Naive thymus-derived CD4-positive, alpha-beta T cell (primary cell): ENCODE measurements at regions not wholly inside any gene's neighbourhood (a gene's known extent, or its start where the extent isn't known, plus 50 kb on each side); places are given as distances from the start of the nearest gene placed in this dataset.

Experiments
- ATAC-seq: fragments of 150-1000 bp; cut with Tn5 transposase; 2 replicates; pipeline ENCODE4 v1.10.0; 2021; ENCODE audit warnings: mild to moderate bottlenecking, moderate library complexity
- CTCF ChIA-PET: fragments of 350-600 bp; sonication (Branson Sonifier 250); formaldehyde crosslinking; loops from one replicate; lab custom pipeline; 2021; ENCODE audit warnings: antibody characterized with exemption; lab: Charles Lee
- POLR2A ChIA-PET: fragments of 350-600 bp; sonication (Branson Sonifier 250); formaldehyde crosslinking; loops from one replicate; lab custom pipeline; 2021; ENCODE audit warnings: antibody characterized with exemption, inconsistent platforms; lab: Charles Lee
- DNase-seq, 9 donors: peaks; one replicate each; pipeline versions ENCODE4 v3.0.0 to v3.0.0-alpha.2; 2020 to 2022; ENCODE audit warnings: mixed read lengths in 1 of 9
- H3K27ac ChIP-seq: one replicate; pipeline ENCODE4 v1.7.0; 2013; ENCODE audit warnings: mild to moderate bottlenecking, low read depth, low read length, moderate library complexity
- H3K27me3 ChIP-seq, 2 donors: one replicate each; pipeline ENCODE4 v1.7.0; 2013; ENCODE audit warnings: low read length in 2 of 2, mild to moderate bottlenecking in 2 of 2, moderate library complexity in 2 of 2; ENCODE audit not compliant: control insufficient read depth in 2 of 2, insufficient read depth in 2 of 2
- H3K36me3 ChIP-seq, 3 experiments: 1 replicate in 2 of 3; 2 replicates in 1 of 3; pipeline ENCODE4 v1.7.0; 2013; ENCODE audit warnings: low read length in 3 of 3, mild to moderate bottlenecking in 3 of 3, moderate library complexity in 1 of 3; ENCODE audit not compliant: insufficient read depth in 3 of 3, control insufficient read depth in 2 of 3
- H3K4me1 ChIP-seq, 2 donors: one replicate each; pipeline ENCODE4 v1.7.0; 2013; ENCODE audit warnings: low read length in 2 of 2, mild to moderate bottlenecking in 2 of 2, moderate library complexity in 1 of 2; ENCODE audit not compliant: control insufficient read depth in 2 of 2, insufficient read depth in 2 of 2
- H3K4me3 ChIP-seq: 2 replicates; pipeline ENCODE4 v1.7.0; 2013; ENCODE audit warnings: mild to moderate bottlenecking, low read length
- H3K9me3 ChIP-seq, 3 experiments: 1 replicate in 2 of 3; 2 replicates in 1 of 3; pipeline ENCODE4 v1.7.0; 2013; ENCODE audit warnings: low read length in 3 of 3; ENCODE audit not compliant: control insufficient read depth in 2 of 3
- H3K27ac Mint-ChIP-seq, 9 donors: one replicate each; pipeline ENCODE4 v1.8.0; 2020 to 2022; ENCODE audit warnings: mixed read lengths in 9 of 9, mild to moderate bottlenecking in 8 of 9, moderate library complexity in 5 of 9, inconsistent platforms in 2 of 9
- H3K27me3 Mint-ChIP-seq, 5 donors: one replicate each; pipeline ENCODE4 v1.8.0; 2021 to 2022; ENCODE audit warnings: mixed read lengths in 5 of 5, mild to moderate bottlenecking in 1 of 5
- H3K36me3 Mint-ChIP-seq, 5 donors: one replicate each; pipeline ENCODE4 v1.8.0; 2020 to 2022; ENCODE audit warnings: mixed read lengths in 5 of 5, mild to moderate bottlenecking in 3 of 5, inconsistent platforms in 1 of 5
- H3K4me1 Mint-ChIP-seq, 7 donors: one replicate each; pipeline ENCODE4 v1.8.0; 2020 to 2022; ENCODE audit warnings: mixed read lengths in 7 of 7, mild to moderate bottlenecking in 3 of 7, inconsistent platforms in 1 of 7
- H3K4me3 Mint-ChIP-seq, 10 donors: one replicate each; pipeline ENCODE4 v1.8.0; 2020 to 2022; ENCODE audit warnings: mild to moderate bottlenecking in 10 of 10, mixed read lengths in 10 of 10, moderate library complexity in 6 of 10, inconsistent platforms in 2 of 10
- H3K9me3 Mint-ChIP-seq, 11 donors: one replicate each; pipeline ENCODE4 v1.8.0; 2020 to 2022; ENCODE audit warnings: mixed read lengths in 11 of 11, mild to moderate bottlenecking in 4 of 11, inconsistent platforms in 1 of 11, moderate library complexity in 1 of 11
- intact Hi-C, 2 donors: fragments of 100-400 bp; cut with micrococcal nuclease; formaldehyde crosslinking; loops; one replicate each; pipeline ENCODE4 v1.15.1; 2023

DNA sequence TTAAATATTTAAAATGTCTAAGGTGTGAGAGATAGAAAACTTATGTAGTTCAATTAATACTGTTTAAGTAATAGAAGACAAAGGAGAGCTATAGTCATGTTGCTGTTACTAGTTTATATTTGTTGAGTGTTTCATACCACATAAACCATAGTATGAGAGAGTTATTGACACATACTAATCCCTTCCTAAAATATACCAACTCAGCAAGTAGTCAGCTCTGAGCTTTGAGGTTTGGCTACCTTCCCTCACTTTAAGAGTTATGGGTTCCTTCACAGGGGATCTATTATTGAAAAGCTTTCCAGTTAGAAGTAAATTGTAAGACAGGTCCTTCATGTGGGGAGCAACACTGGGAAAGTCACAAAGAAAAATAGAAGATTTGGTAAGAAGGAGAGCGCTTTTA lies 701.6 kb upstream of the ZEB2 start:
- Mint-ChIP-seq H3K27ac (no peak overlapping the region), H3K27me3 (peaks cover 0 to 8% (median 0%) of the 10 kb centered on the region in 5 donors), H3K4me3 (no peak overlapping the region), H3K4me1 (no peaks in the 10 kb centered on the region), H3K9me3 (peaks cover 0 to 11% (median 0%) of the 10 kb centered on the region in 11 donors), H3K36me3 (no peaks in the 10 kb centered on the region)
- CTCF ChIA-PET: no interaction called here
- H3K4me3 ChIP-seq: no peak overlapping the region
- DNase-seq (no peak), ATAC-seq (no peak)
- H3K27ac ChIP-seq: no peak overlapping the region
- no peaks in the 10 kb centered on the region for H3K9me3 ChIP-seq
- no peaks in the 10 kb centered on the region for H3K27me3 ChIP-seq
- intact Hi-C loops: no loop called here
- POLR2A ChIA-PET: no interaction called here
- H3K36me3 ChIP-seq: no peaks in the 10 kb centered on the region
- no peaks in the 10 kb centered on the region for H3K4me1 ChIP-seq

DNA sequence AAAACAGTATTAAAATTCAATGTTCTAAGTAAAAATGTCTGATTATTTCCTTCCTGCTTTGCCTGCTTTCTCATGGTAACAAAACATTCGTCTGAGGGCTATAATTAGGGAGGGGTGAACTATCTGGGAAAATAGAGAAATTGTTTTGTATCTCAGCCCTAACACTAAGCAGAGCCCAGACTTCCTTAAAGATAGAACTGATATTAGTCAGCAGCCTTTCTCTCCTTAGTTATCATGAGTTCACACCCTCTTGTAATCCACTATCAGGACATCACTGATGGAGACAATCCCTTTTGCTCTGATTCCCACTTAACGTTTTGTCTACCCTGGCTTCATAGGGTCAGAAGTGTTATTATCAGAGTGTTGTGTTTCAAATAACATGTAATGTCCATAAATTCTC lies 701.1 kb upstream of the ZEB2 start:
- Mint-ChIP-seq H3K9me3 (peaks cover 0 to 11% (median 0%) of the 10 kb centered on the region in 11 donors), H3K4me1 (no peaks in the 10 kb centered on the region), H3K27ac (no peak overlapping the region), H3K4me3 (no peak overlapping the region), H3K36me3 (no peaks in the 10 kb centered on the region), H3K27me3 (peaks cover 0 to 8% (median 0%) of the 10 kb centered on the region in 5 donors)
- CTCF ChIA-PET: no interaction called here
- Histone ChIP-seq H3K4me3 (no peak overlapping the region), H3K27ac (no peak overlapping the region), H3K27me3 (no peaks in the 10 kb centered on the region), H3K4me1 (no peaks in the 10 kb centered on the region), H3K9me3 (no peaks in the 10 kb centered on the region), H3K36me3 (no peaks in the 10 kb centered on the region)
- ATAC-seq: no peak
- intact Hi-C loops: no loop called here
- no peak for DNase-seq
- POLR2A ChIA-PET: no interaction called here

DNA sequence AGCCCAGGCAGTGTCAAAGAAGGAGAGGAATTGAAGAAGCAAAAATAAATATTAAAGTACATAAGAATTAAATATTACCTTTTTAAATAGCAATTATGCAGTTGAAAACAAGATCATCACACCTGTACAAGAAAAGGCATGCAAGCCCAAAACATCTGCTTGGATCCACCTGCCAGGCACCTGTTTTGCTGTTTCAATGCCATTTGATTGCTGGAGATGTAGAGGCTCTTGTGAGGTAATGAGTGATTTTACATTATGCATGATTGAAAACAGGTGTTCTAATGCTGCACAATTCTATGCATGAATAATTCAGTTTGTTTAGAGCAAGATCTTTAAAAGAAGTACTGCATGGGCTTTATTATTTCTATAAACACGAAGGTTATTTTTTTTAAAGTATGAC lies 700.6 kb upstream of the ZEB2 start:
- no peaks in the 10 kb centered on the region for H3K27me3 ChIP-seq
- Mint-ChIP-seq H3K27me3 (peaks cover 0 to 8% (median 0%) of the 10 kb centered on the region in 5 donors), H3K27ac (no peak overlapping the region), H3K9me3 (peaks cover 0 to 11% (median 0%) of the 10 kb centered on the region in 11 donors), H3K4me3 (no peak overlapping the region), H3K4me1 (no peaks in the 10 kb centered on the region), H3K36me3 (no peaks in the 10 kb centered on the region)
- POLR2A ChIA-PET: no interaction called here
- no peak overlapping the region for H3K27ac ChIP-seq
- intact Hi-C loops: no loop called here
- no peak overlapping the region for H3K4me3 ChIP-seq
- CTCF ChIA-PET: no interaction called here
- ATAC-seq: no peak
- DNase-seq: no peak
- H3K4me1 ChIP-seq: no peaks in the 10 kb centered on the region
- H3K9me3 ChIP-seq: no peaks in the 10 kb centered on the region
- no peaks in the 10 kb centered on the region for H3K36me3 ChIP-seq

DNA sequence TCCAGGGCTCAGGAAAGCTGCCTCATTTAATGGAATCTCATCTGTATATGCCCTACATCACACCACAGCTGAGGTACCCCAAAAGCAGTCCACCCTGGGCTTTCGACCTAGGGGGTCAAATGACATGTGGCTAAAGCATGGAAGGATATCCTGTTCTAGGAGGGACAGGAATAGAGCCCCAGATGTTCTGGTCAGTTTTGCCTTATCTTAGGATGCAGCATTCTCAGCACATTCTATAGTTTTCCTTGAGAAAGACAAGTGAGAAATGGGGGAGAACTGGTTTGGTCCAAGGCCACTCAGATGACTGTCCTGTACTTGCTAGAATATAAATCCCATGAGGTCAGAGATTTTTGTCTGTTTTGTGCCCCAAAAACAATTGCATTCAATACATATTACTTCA lies 688.0 kb upstream of the ZEB2 start:
- H3K36me3 ChIP-seq: no peaks in the 10 kb centered on the region
- ChIA-PET POLR2A (no interaction called here), CTCF (no interaction called here)
- Mint-ChIP-seq H3K4me3 (no peak overlapping the region), H3K4me1 (no peaks in the 10 kb centered on the region), H3K9me3 (peaks cover 0 to 25% (median 8%) of the 10 kb centered on the region in 11 donors), H3K27me3 (peaks cover 0 to 7% (median 0%) of the 10 kb centered on the region in 5 donors), H3K27ac (no peak overlapping the region), H3K36me3 (no peaks in the 10 kb centered on the region)
- DNase-seq (no peak), ATAC-seq (no peak)
- H3K27ac ChIP-seq: no peak overlapping the region
- H3K27me3 ChIP-seq: no peaks in the 10 kb centered on the region
- H3K4me1 ChIP-seq: no peaks in the 10 kb centered on the region
- H3K4me3 ChIP-seq: no peak overlapping the region
- intact Hi-C loops: no loop called here
- no peaks in the 10 kb centered on the region for H3K9me3 ChIP-seq

DNA sequence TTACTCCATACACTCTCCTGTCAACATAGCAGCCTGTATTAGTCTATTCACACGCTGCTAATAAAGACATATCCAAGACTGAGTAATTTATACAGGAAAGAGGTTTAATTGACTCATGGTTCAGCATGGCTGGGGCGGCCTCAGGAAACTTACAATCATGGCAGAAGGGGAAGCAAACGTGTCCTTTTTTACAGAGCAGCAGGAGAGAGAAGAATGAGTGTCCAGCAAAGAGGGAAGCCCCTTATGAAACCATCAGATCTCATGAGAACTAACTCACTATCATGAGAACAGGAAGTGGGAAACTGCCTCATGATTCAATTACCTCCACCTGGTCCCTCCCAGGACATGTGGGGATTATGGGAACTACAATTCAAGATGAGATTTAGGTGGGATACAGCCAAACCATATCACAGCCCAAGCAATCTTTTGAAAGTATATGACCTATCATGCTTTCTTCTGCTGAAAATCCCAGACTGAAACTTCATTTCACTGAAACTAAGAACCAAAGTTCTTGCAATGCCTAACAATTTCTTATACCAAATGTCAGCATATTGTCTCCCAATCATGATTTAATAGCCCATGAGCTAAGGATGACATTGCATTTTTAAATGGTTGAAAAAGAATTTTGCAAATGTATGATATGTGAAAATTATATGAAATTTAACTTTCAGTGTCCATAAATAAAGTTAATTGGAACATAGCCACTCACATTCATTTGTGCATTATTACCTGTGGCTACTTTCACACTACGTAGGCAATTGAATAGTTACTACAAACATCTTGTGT lies 686.8 kb upstream of the ZEB2 start:
- no peaks in the 10 kb centered on the region for H3K4me1 ChIP-seq
- DNase-seq (no peak), ATAC-seq (no peak)
- POLR2A ChIA-PET: no interaction called here
- Mint-ChIP-seq H3K27me3 (peaks cover 0 to 7% (median 0%) of the 10 kb centered on the region in 5 donors), H3K27ac (no peak overlapping the region), H3K9me3 (peaks cover 0 to 18% (median 4%) of the 10 kb centered on the region in 11 donors), H3K4me1 (no peaks in the 10 kb centered on the region), H3K4me3 (no peak overlapping the region), H3K36me3 (no peaks in the 10 kb centered on the region)
- H3K36me3 ChIP-seq: no peaks in the 10 kb centered on the region
- no peak overlapping the region for H3K27ac ChIP-seq
- no peaks in the 10 kb centered on the region for H3K27me3 ChIP-seq
- intact Hi-C loops: no loop called here
- H3K9me3 ChIP-seq: no peaks in the 10 kb centered on the region
- CTCF ChIA-PET: no interaction called here
- H3K4me3 ChIP-seq: no peak overlapping the region

DNA sequence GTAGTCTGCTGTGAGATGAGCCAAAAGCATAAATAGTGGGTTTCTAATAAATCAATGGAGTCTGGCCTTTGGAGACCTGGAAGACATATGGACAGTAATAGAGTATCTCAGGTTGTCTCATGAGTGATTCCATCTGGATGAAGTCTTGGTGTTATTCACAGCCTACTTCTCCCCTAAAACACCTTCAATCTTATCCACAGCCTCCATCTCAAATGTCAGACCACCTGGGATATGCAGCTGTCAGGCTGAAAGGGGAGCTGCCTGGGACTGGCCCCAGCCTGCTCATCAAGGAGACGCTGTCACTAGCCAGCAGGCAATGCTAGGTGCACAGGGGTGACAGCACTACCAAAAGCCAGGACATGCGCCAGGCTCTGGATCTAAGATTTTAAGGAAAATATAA lies 684.0 kb upstream of the ZEB2 start:
- H3K27me3 ChIP-seq: no peaks in the 10 kb centered on the region
- ATAC-seq (no peak), DNase-seq (no peak)
- Mint-ChIP-seq H3K9me3 (peaks cover 0 to 7% (median 0%) of the 10 kb centered on the region in 11 donors), H3K4me3 (no peak overlapping the region), H3K27ac (no peak overlapping the region), H3K36me3 (no peaks in the 10 kb centered on the region), H3K4me1 (no peaks in the 10 kb centered on the region), H3K27me3 (peaks cover 0 to 7% (median 0%) of the 10 kb centered on the region in 5 donors)
- ChIA-PET CTCF (no interaction called here), POLR2A (no interaction called here)
- H3K9me3 ChIP-seq: no peaks in the 10 kb centered on the region
- no peak overlapping the region for H3K27ac ChIP-seq
- H3K36me3 ChIP-seq: no peaks in the 10 kb centered on the region
- no peaks in the 10 kb centered on the region for H3K4me1 ChIP-seq
- no peak overlapping the region for H3K4me3 ChIP-seq
- intact Hi-C loops: no loop called here
